ENCODE measurements at regions not wholly inside any gene's neighbourhood (a gene's known extent, or its start where the extent isn't known, plus 50 kb on each side); places are given as distances from the start of the nearest gene placed in this dataset.

GRCh38 chr1:29973406-29973805, 737.1 kb downstream of the PTPRU start:
- peak; percentile 24 for DNase-seq (ENCODE audit: low read depth, low spot score)

DNA sequence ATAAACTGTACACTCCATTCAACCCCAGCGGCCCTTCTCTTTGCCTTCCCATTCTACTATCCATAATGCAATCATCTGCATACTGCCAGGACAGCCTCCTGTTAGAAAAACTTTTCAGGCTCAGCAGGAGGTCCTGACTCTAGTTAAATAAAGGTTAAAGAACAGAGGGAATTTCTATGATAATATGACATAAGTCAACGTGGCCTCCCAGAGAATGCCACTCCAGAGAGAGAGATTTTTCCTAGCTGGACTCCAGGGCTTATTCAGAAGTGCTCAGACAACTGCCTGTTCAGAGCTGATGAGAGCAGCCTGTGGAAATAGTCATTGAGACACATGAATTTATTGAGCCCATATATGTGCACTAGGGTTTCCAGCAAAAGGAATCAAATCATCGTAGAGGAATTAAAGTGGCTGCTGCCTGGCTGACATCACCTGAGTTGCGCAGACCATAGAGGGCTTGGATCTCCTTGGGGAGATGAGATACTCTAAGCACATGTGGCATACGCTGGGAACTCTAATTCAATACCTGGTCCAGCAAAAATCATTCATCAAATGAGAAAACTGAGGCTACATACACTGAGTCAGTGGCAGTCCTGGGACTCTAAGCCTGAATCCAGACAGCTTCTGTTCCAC, 736.2 kb downstream of the PTPRU start:
- DNase-seq (ENCODE audit: low read depth, low spot score): no peak

- no peak for DNase-seq (ENCODE audit: low read depth, low spot score)
Observed at GRCh38 chr1:29971703-29972102, 735.4 kb downstream of the PTPRU start.

DNA sequence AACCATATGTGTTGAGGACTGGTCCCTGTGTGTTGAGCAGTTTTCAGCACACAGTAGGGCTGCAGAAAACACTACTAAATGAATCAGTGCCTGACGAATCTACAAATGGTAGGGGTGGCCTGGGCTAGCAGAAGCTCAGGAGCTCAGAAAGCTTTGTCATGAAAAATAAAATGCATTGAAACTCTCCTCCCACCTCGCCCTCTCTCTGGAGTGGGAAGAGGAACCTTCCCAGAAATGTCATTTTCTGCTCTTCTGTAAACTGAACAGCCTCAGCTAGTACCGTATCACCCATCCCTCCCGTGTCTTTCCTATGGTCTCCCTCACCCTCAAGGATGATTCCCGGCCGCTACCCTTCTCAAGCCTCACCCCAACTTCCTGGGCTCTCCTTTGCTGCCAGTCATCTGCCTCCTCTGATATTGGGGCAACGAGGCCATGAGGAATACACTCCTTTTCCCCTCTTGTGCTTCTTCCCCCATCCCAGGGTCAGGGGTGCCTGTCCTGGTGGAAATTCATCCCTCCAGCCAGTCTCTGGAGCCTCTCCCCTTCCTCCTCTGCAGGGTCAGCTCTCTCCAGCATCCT, 734.5 kb downstream of the PTPRU start:
- no peak for DNase-seq (ENCODE audit: low read depth, low spot score)

DNA sequence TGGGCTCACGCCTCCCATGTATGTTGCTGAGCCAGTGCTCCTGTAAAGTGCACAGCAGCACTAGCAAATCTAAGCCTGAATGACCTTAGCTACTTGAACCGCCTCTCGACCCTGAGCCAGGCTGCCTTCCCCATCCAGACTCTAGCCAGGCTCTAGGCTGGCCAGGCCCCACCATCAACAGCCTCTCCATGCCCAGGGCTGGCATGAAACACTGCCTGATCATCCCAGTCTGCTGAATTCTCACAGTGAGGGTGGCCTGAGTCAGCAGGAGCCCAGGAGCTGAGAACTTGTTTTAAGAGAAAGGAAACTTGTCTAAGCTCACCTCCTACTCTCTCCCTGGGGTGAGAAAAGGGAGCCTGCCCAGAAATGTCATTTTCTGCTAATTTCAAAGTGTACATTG, 733.3 kb downstream of the PTPRU start:
- peak; percentile 23 for DNase-seq (ENCODE audit: low read depth, low spot score)

DNA sequence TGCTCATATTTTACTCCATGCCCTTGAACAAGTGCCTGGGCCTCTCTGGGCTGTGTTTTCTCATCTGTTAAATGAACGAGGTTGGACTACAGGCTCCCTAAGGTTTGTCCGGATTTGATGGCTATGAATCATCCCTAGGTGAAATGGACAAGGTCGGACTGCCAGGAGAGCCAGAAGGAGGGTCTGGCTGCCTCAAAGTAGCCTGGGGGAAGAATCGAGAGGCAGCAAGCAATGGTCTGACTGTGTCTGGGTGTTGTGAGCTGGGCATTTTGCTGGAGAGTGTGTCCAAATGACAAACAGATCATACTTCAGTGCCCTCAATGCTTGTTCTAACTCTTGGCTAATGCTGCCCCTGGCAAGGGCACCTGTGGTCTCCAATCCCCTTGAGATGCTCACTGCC, 730.9 kb downstream of the PTPRU start:
- no peak for DNase-seq (ENCODE audit: low read depth, low spot score)

GRCh38 chr1:29966526-29967045, 730.3 kb downstream of the PTPRU start:
- DNase-seq (ENCODE audit: low read depth, low spot score): no peak

- DNase-seq (ENCODE audit: low read depth, low spot score): peak; percentile 42
Observed at GRCh38 chr1:29964718-29965533, 728.6 kb downstream of the PTPRU start.

- no peak for DNase-seq (ENCODE audit: low read depth, low spot score)
Observed at GRCh38 chr1:29963946-29964345, 727.6 kb downstream of the PTPRU start.

DNA sequence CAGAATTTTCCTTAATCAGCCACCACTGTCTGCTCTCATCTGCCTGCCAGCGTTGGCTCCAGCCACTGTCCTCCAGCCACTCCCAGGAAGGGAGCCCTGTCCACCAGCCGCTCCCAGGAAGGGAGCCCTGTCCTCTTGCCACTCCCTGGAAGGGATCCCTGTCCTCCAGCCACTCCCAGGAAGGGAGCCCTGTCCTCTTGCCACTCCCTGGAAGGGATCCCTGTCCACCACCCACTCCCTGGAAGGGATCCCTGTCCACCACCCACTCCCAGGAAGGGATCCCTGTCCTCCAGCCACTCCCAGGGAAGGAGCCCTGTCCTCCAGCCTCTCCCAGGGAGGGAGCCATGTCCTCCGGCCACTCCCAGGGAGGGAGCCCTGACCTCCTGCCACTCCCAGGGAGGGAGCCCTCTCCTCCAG, 726.5 kb downstream of the PTPRU start:
- DNase-seq (ENCODE audit: low read depth, low spot score): no peak

DNA sequence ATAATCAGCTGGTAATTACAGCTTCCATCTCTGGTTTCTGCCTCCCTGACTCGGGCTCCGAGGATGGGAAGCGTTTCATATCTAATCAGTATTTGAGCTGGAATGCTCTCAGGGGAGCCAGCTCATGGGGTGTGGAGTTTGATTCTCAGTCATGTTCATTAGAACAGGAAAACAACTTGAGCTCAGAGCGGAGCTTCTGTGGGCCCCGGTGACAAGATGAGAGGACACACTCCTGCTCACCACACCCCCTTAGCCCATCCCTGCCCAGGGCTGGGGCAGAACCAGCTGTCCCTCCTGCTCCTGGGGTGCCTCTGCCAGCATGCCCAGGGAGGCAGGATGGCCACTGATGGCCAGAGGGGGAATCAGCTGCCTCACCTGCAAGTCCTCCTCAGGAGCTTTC, 726.0 kb downstream of the PTPRU start:
- DNase-seq (ENCODE audit: low read depth, low spot score): peak; percentile 26

GRCh38 chr1:29961293-29962059, 725.2 kb downstream of the PTPRU start:
- DNase-seq (ENCODE audit: low read depth, low spot score): no peak

- DNase-seq (ENCODE audit: low read depth, low spot score): no peak
Observed at GRCh38 chr1:29960876-29961275, 724.6 kb downstream of the PTPRU start.

DNA sequence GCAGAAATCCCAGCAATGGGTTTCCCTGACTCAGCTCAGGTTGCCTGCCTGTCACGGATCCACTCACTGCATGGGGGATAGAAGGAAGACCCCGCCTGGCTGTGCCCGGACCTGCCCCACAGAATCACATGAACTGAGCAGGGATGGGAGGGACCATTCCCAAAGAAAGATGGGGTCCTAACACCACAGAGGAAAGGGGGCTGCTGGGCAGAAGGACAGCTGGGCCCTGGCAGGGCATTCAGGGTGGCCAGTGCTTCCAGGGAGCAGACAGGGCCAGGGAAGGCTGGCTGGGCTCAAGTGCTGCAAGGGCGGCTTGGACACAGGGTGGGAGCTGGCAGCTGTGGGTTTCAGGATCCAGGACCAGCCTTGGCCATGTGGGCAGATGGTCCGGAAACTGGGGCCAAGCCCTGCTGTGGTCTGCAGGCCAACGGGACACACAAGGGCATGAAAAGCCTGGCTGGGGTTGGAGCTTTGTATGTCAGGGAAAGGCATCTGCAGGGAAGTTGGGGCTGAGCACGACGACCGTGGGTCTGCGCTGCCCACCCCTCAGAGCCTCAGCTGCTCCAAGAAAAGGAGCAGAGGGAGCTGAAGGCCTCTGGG, 723.9 kb downstream of the PTPRU start:
- DNase-seq (ENCODE audit: low read depth, low spot score): no peak

GRCh38 chr1:29959356-29959755, 723.0 kb downstream of the PTPRU start:
- no peak for DNase-seq (ENCODE audit: low read depth, low spot score)

DNA sequence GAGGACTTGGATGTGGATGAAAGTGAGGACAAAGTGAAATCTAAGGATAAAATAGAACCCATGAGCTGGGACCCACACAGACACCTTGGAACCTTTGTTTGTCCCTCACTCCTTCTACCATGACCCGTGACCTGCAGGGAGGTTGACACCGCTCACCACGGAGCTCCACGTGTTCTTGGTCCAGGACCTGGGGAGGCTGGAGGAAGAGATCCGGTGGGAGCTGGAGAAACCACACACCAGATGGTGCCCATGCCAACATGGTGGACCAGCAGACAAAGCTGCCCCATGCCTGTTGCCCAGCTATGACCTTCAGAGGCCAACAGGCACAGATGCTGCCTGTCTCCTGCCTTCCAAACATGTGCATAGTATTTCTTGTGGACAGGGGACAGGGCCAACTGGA, 721.9 kb downstream of the PTPRU start:
- DNase-seq (ENCODE audit: low read depth, low spot score): no peak

DNA sequence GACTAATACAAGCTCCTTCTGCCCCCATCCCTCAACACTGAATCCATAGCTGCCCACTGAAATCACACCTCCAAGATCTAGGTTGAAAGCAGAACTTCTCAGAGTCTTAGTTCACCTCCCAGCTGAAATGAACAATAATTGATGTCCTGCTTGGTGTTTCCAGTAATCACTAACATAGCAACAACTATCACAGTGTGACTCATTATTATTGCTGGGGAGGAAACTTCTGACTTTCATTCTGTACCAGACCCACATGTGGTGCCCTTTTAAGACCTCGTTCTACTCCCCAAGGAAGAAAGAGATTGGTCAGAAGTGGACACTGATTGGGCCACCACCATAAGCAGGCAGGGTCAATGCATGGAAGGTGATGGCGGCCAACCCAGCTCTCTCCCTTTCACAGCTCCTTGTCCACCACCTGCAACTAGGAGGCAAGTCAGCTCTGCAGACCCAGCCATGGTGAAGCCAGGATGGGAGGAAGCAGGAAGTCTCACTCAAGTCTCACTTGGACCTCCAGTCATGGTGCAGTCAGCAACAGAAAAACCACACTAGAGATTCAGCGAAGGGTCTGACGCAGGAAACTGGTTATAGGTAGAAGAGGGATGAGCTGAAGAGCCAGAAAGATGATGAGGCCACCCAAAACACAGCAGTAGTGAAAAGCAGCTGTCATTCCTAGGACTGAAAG, 720.2 kb downstream of the PTPRU start:
- no peak for DNase-seq (ENCODE audit: low read depth, low spot score)

- no peak for DNase-seq (ENCODE audit: low read depth, low spot score)
Observed at GRCh38 chr1:29954591-29954990, 718.3 kb downstream of the PTPRU start.

GRCh38 chr1:29953961-29954360, 717.6 kb downstream of the PTPRU start:
- no peak for DNase-seq (ENCODE audit: low read depth, low spot score)

GRCh38 chr1:29949676-29950075, 713.4 kb downstream of the PTPRU start:
- DNase-seq (ENCODE audit: low read depth, low spot score): no peak

DNA sequence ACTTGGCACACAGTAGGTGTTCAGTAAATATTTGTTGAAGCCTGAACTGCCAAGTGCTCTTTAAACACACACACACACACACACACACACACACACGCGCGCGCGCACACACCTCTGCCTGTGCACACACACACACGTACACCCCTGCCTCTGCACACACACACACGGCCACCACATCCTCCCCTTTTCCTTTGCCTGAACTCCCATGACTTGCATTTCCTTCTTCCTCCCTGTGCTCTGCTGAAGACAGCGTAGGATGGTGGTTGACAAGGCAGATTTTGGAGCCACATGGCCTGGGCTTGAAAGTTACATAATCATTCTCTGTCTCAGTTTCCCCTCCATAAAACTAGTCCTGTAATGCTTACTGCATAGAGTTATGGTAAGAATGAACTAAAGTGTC, 712.3 kb downstream of the PTPRU start:
- DNase-seq (ENCODE audit: low read depth, low spot score): no peak

All from astrocyte of the hippocampus (primary cell).